Testis (tissue), 2 donors: ENCODE measurements at regions not wholly inside any gene's neighbourhood (a gene's known extent, or its start where the extent isn't known, plus 50 kb on each side); places are given as distances from the start of the nearest gene placed in this dataset.

Experiments used
- POLR2A ChIP-seq: fragments of 450-650 bp; IDR thresholded peaks from one replicate; pipeline ENCODE4 v1.6.1; 2017; ENCODE audit warnings: antibody characterized with exemption, mild to moderate bottlenecking, moderate library complexity
- TF ChIP-seq, protein P1 (sequence below), 3 experiments: fragments of 450-650 bp in 2 of 3; fragments of 200-600 bp in 1 of 3; sonication (generic) in 1 of 3; IDR thresholded peaks; one replicate each; pipeline ENCODE4 v1.5.1; 2016 to 2019; ENCODE audit warnings: antibody characterized with exemption in 3 of 3, mild to moderate bottlenecking in 2 of 3, moderate library complexity in 1 of 3

GRCh38 chr16:51950118-51950780 is 596.7 kb downstream of the TOX3 start:
- TF ChIP-seq, protein P1, sequence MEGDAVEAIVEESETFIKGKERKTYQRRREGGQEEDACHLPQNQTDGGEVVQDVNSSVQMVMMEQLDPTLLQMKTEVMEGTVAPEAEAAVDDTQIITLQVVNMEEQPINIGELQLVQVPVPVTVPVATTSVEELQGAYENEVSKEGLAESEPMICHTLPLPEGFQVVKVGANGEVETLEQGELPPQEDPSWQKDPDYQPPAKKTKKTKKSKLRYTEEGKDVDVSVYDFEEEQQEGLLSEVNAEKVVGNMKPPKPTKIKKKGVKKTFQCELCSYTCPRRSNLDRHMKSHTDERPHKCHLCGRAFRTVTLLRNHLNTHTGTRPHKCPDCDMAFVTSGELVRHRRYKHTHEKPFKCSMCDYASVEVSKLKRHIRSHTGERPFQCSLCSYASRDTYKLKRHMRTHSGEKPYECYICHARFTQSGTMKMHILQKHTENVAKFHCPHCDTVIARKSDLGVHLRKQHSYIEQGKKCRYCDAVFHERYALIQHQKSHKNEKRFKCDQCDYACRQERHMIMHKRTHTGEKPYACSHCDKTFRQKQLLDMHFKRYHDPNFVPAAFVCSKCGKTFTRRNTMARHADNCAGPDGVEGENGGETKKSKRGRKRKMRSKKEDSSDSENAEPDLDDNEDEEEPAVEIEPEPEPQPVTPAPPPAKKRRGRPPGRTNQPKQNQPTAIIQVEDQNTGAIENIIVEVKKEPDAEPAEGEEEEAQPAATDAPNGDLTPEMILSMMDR (IDR thresholded peaks at IDR 0.05): no peak
- TF ChIP-seq POLR2A: no peak
